ENCODE measurements at regions not wholly inside any gene's neighbourhood (a gene's known extent, or its start where the extent isn't known, plus 50 kb on each side); places are given as distances from the start of the nearest gene placed in this dataset.

- TF ChIP-seq CTCF (IDR thresholded peaks at IDR 0.05), result no peak
- TF ChIP-seq POLR2A (IDR thresholded peaks at IDR 0.05), result no peak
These were observed 328.4 kb downstream of the DHX35 start for GRCh38 chr20:39290575-39290974.
